ENCODE measurements at regions not wholly inside any gene's neighbourhood (a gene's known extent, or its start where the extent isn't known, plus 50 kb on each side); places are given as distances from the start of the nearest gene placed in this dataset.

DNA sequence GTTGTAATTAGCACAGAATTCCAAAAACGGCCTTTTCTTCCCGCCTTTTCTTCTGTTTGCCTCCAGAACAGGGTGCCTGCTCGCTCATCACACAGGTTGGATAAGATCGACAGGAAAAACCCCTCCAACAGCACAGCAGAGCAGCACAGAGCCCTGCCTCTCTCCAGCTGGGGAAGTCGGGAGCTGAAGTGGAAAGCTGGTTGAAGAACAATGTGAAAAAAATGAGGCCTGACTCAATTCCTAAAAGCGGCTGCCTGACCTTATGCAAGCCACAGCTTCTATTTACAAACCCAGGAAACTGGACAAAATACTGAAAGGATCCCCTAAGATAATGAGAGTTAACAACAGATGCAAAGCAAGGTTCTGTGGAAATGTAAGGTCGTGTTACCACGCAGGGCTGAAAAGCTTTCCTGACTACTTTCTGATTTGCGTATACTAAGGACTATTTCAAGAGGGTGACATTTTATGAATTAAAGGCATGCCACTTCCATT is 116.9 kb downstream of the TTLL2 start:
- TF ChIP-seq, protein P1, sequence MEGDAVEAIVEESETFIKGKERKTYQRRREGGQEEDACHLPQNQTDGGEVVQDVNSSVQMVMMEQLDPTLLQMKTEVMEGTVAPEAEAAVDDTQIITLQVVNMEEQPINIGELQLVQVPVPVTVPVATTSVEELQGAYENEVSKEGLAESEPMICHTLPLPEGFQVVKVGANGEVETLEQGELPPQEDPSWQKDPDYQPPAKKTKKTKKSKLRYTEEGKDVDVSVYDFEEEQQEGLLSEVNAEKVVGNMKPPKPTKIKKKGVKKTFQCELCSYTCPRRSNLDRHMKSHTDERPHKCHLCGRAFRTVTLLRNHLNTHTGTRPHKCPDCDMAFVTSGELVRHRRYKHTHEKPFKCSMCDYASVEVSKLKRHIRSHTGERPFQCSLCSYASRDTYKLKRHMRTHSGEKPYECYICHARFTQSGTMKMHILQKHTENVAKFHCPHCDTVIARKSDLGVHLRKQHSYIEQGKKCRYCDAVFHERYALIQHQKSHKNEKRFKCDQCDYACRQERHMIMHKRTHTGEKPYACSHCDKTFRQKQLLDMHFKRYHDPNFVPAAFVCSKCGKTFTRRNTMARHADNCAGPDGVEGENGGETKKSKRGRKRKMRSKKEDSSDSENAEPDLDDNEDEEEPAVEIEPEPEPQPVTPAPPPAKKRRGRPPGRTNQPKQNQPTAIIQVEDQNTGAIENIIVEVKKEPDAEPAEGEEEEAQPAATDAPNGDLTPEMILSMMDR (IDR thresholded peaks at IDR 0.05; ENCODE audit: insufficient read depth, low read depth, low read length, missing control alignments): no peak
- no peak for DNase-seq (ENCODE audit: low read depth)
- no peak overlapping the region for H3K4me3 ChIP-seq (ENCODE audit: low read depth, low read length)

DNA sequence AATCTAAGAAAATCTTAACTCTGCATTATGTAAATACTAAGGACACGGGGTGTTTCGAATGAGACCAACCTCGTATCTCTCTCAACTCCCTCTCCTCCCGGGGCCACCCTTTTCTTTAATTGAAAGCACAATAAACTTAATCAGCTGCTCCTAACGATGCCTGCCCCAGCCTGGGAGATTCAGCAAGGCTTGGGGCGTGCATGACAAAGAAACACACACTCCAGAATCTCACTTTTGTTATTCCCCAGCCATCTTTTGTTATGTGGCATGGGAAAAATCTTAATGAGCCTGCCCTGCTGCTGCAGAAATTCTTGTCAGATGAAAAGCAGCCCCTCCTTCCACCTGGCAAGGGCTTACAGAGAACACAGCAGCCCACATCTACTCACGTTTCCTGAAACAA is 117.4 kb downstream of the TTLL2 start:
- DNase-seq (ENCODE audit: low read depth): no peak
- TF ChIP-seq, protein P1 (IDR thresholded peaks at IDR 0.05; ENCODE audit: insufficient read depth, low read depth, low read length, missing control alignments): no peak
- H3K4me3 ChIP-seq (ENCODE audit: low read depth, low read length): no peak overlapping the region

DNA sequence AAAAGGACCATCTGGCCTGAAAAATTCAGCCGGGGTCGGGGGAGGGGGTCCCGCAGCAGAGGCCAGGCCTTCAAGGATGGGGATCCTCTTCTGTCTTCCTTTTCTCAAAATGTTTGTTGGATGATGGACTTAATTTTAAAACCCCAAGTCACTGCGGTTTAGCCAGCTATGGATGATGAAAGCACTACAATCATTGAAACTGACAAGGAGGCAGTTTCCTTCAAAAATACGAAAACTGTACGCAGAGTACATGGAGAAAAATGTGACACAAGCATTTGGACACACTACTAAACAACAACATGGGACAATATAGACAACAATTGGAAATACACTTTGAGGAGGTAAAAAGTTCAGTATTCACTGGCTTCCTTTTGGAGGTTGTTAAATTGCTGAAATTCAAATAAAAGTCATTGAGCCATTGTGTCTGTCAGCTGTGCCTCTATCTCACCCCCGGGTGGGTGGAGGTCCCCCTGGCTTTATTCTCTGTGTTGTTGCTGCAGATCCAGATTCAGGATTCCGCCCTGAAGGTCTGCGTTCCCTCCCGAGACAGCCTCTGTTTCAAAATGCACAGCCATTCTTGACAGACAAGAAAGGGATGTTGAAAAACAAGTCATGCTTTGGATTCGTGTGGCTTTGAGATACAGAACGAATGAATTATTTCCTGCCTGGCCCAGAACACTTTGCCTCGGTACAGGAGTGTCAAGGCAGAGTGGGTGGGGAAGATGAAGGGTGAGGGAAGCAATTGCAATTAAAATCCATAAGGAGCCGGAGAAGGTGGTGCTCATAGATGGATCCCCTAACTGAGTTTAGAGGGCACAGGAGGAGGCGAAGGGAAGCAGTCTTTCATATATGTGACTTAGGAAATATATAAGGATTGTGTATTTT is 118.2 kb downstream of the TTLL2 start:
- TF ChIP-seq, protein P1 (IDR thresholded peaks at IDR 0.05; ENCODE audit: insufficient read depth, low read depth, low read length, missing control alignments): no peak
- no peak for DNase-seq (ENCODE audit: low read depth)
- no peak overlapping the region for H3K4me3 ChIP-seq (ENCODE audit: low read depth, low read length)

DNA sequence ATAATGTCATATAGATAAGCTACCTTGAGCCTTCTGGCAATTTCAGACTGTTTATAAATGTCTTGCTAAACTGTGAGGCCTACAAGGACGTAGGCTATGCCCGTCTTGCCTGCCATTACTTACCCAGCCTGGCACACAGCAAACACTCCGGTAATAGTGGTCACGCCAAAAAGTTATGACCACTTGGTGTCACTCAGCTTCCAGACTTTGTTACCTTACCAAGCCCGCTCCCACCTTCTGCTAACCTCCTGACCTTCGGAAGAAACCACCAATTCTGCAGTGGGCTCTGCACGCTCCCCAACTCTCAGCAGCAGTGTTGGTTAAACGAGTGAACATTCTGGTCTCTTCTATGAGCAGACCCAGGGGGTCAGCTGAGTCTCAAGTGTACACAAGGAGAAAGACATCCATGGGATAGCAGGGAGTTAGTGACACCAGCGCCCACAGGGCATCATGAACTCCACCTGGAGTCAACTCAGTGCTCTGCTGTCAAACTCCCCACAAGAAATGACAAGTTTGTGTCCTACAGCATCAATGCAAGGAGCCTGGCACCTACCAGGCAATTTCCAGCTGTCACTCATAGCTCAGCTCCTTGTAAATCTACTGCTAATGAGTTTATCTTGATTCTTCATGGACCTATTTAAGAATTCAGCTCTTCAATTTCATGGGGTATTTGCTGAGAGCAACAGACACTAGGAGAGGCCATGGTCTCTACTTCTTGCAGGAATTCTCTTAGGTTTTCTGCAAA is 119.9 kb downstream of the TTLL2 start:
- H3K4me3 ChIP-seq (ENCODE audit: low read depth, low read length): no peak overlapping the region
- TF ChIP-seq, protein P1 (IDR thresholded peaks at IDR 0.05; ENCODE audit: insufficient read depth, low read depth, low read length, missing control alignments): no peak
- no peak for DNase-seq (ENCODE audit: low read depth)

DNA sequence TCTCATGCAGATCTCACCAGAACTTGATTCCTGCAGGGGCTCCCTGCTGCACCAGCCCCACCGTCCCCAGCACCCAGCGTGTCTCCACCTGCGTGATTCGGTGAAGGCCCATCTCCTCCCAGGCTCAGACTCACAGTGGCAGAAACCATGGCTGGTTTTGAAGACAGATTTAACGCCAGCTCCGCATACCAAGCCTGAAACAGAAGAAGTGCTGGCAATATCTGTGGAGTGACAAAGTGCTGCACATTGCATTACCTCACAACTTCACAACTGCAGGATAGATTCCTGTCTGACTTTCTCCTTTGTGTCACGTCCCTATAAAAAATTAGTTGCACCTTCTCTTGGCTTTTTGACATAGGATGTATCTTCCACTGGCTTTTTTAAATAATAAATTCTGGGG is 120.7 kb downstream of the TTLL2 start:
- TF ChIP-seq, protein P1 (IDR thresholded peaks at IDR 0.05; ENCODE audit: insufficient read depth, low read depth, low read length, missing control alignments): no peak
- DNase-seq (ENCODE audit: low read depth): no peak

DNA sequence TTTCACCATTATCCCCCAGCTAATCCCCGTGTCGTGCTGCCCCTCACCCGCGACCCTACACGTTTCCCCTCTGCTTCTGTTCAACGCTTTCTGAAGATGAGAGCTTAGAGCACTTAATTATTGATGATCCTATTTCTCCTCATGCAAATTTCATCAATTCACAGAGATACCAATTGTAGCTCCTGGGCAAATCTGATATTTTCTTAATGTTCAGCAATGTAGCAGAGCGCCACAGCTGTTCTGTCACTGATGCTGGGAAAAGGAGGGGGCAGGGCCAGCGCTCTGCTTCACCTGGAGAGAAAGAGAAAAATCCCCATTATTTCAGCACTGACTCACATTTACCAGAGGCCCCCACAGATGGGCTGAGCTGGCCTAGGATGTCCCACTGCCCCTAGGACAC is 121.2 kb downstream of the TTLL2 start:
- no peak overlapping the region for H3K4me3 ChIP-seq (ENCODE audit: low read depth, low read length)
- no peak for DNase-seq (ENCODE audit: low read depth)
- TF ChIP-seq, protein P1 (IDR thresholded peaks at IDR 0.05; ENCODE audit: insufficient read depth, low read depth, low read length, missing control alignments): no peak

More for the DNA sequence above, 120.7 kb downstream of the TTLL2 start:
- no peak overlapping the region for H3K4me3 ChIP-seq (ENCODE audit: low read depth, low read length)

All from GM12865 (cell line).